ENCODE measurements at regions not wholly inside any gene's neighbourhood (a gene's known extent, or its start where the extent isn't known, plus 50 kb on each side); places are given as distances from the start of the nearest gene placed in this dataset.

- Mint-ChIP-seq H3K27ac (no peak overlapping the region), H3K4me3 (no peak overlapping the region), H3K27me3 (ENCODE audit: insufficient read depth) (peaks cover 2% of the 10 kb centered on the region; the same call in 1 of the 2 replicates), H3K4me1 (ENCODE audit: low read depth) (no peaks in the 10 kb centered on the region), H3K36me3 (ENCODE audit: low read depth) (no peaks in the 10 kb centered on the region), H3K9me3 (peaks cover 15% of the 10 kb centered on the region)
- DNase-seq, result no peak
- no peak for TF ChIP-seq CTCF (IDR thresholded peaks at IDR 0.05)
These were observed 662.2 kb upstream of the HS3ST5 start for GRCh38 chr6:115004982-115005381.

GRCh38 chr6:115004204-115004603 is 661.4 kb upstream of the HS3ST5 start:
- Mint-ChIP-seq H3K4me3 (no peak overlapping the region), H3K27ac (no peak overlapping the region), H3K9me3 (peaks cover 10% of the 10 kb centered on the region; the same call in 1 of the 2 replicates), H3K4me1 (ENCODE audit: low read depth) (no peaks in the 10 kb centered on the region), H3K36me3 (ENCODE audit: low read depth) (no peaks in the 10 kb centered on the region), H3K27me3 (ENCODE audit: insufficient read depth) (peaks cover 2% of the 10 kb centered on the region; the same call in 1 of the 2 replicates)
- no peak for DNase-seq
- TF ChIP-seq CTCF (IDR thresholded peaks at IDR 0.05), result no peak

- Mint-ChIP-seq H3K27me3 (ENCODE audit: insufficient read depth) (peaks cover 2% of the 10 kb centered on the region; the same call in 1 of the 2 replicates), H3K36me3 (ENCODE audit: low read depth) (no peaks in the 10 kb centered on the region), H3K4me1 (ENCODE audit: low read depth) (no peaks in the 10 kb centered on the region), H3K4me3 (no peak overlapping the region; the same call in 1 of the 2 replicates), H3K9me3 (peaks cover 6% of the 10 kb centered on the region; the same call in 1 of the 2 replicates), H3K27ac (no peak overlapping the region)
- no peak for TF ChIP-seq CTCF (IDR thresholded peaks at IDR 0.05)
- no peak for DNase-seq
These were observed 659.0 kb upstream of the HS3ST5 start for GRCh38 chr6:115001731-115002350.

GRCh38 chr6:115000736-115001135 is 657.9 kb upstream of the HS3ST5 start:
- Mint-ChIP-seq H3K27ac (no peak overlapping the region), H3K9me3 (peaks cover 13% of the 10 kb centered on the region), H3K4me3 (no peak overlapping the region), H3K27me3 (ENCODE audit: insufficient read depth) (peaks cover 2% of the 10 kb centered on the region; the same call in 1 of the 2 replicates), H3K36me3 (ENCODE audit: low read depth) (no peaks in the 10 kb centered on the region), H3K4me1 (ENCODE audit: low read depth) (no peaks in the 10 kb centered on the region)
- TF ChIP-seq CTCF (IDR thresholded peaks at IDR 0.05), result no peak
- no peak for DNase-seq

GRCh38 chr6:114998492-114998891 is 655.7 kb upstream of the HS3ST5 start:
- H3K4me3 Mint-ChIP-seq, result no peak overlapping the region; the same call in 1 of the 2 replicates
- H3K9me3 Mint-ChIP-seq, result peaks cover 21% of the 10 kb centered on the region
- no peaks in the 10 kb centered on the region for H3K36me3 Mint-ChIP-seq (ENCODE audit: low read depth)
- no peaks in the 10 kb centered on the region for H3K4me1 Mint-ChIP-seq (ENCODE audit: low read depth)
- H3K27me3 Mint-ChIP-seq (ENCODE audit: insufficient read depth), result peaks cover 2% of the 10 kb centered on the region; the same call in 1 of the 2 replicates
- TF ChIP-seq CTCF (IDR thresholded peaks at IDR 0.05), result no peak
- no peak overlapping the region for H3K27ac Mint-ChIP-seq
- no peak for DNase-seq

Measured in HFFc6 (cell line).